ENCODE measurements at regions not wholly inside any gene's neighbourhood (a gene's known extent, or its start where the extent isn't known, plus 50 kb on each side); places are given as distances from the start of the nearest gene placed in this dataset.

GRCh38 chr3:139120086-139121056 is 75.7 kb upstream of the PRR23C start:
- TF ChIP-seq POLR2A (IDR thresholded peaks at IDR 0.05; ENCODE audit: low read depth, low read length) (no peak), TAF1 (IDR thresholded peaks at IDR 0.05; ENCODE audit: borderline replicate concordance, low read depth, low read length) (no peak)

Data from GM12892 (cell line).